Endothelial cell of umbilical vein (primary cell): ENCODE measurements at regions not wholly inside any gene's neighbourhood (a gene's known extent, or its start where the extent isn't known, plus 50 kb on each side); places are given as distances from the start of the nearest gene placed in this dataset.

Experiments used
- BruUV-seq: library from RNA; stranded (reverse); fragments of 400-500 nt; replicated peaks from 2 replicates; lab custom pipeline; 2021; lab: Mats Ljungman, UMichigan
- CTCF ChIA-PET: fragments of 300-600, 350-600 bp; sonication (Branson Sonifier 250); formaldehyde crosslinking; loops from one replicate; lab custom pipeline; 2021; ENCODE audit warnings: antibody characterized with exemption, inconsistent platforms; lab: Charles Lee
- POLR2A ChIA-PET: fragments of 300-600, 350-600 bp; sonication (Branson Sonifier 250); formaldehyde crosslinking; loops from one replicate; lab custom pipeline; 2021; ENCODE audit warnings: antibody characterized with exemption, inconsistent platforms; lab: Charles Lee
- DNase-seq: peaks from one replicate; pipeline ENCODE4 v3.0.0-alpha.2; 2011; ENCODE audit warnings: low read depth, low spot score
- FAIRE-seq: peaks from 2 replicates; lab custom pipeline; 2011; peaks lifted over from hg19 to GRCh38; lab: Jason Lieb, UNC
- H2AFZ ChIP-seq: 2 replicates; pipeline ENCODE4 v1.6.0; 2012; ENCODE audit warnings: low read depth, low read length, control low read depth, inconsistent platforms
- H3K27ac ChIP-seq: 2 replicates; pipeline ENCODE4 v1.5.1; 2011; ENCODE audit warnings: low read depth, mild to moderate bottlenecking, control low read depth, low read length, moderate library complexity; ENCODE audit not compliant: insufficient read depth
- H3K27me3 ChIP-seq, 2 experiments: 2 replicates each; pipeline versions ENCODE4 v1.6.0 to v1.6.1; 2011; ENCODE audit warnings: low read length in 2 of 2, mixed read lengths in 1 of 2; ENCODE audit not compliant: control insufficient read depth in 2 of 2, insufficient read depth in 2 of 2
- H3K36me3 ChIP-seq, 2 experiments: 2 replicates in 1 of 2; 3 replicates in 1 of 2; pipeline ENCODE4 v1.5.1; 2011; ENCODE audit warnings: low read length in 2 of 2, mild to moderate bottlenecking in 1 of 2, moderate library complexity in 1 of 2; ENCODE audit not compliant: control insufficient read depth in 2 of 2, insufficient read depth in 2 of 2; ENCODE audit errors: extremely low read depth in 1 of 2
- H3K4me1 ChIP-seq: 3 replicates; pipeline ENCODE4 v1.5.1; 2011; ENCODE audit warnings: mild to moderate bottlenecking, low read length; ENCODE audit not compliant: control insufficient read depth, insufficient read depth; ENCODE audit errors: extremely low read depth
- H3K4me2 ChIP-seq: 2 replicates; pipeline ENCODE4 v1.6.1; 2011; ENCODE audit warnings: low read length, control low read depth, mixed read lengths; ENCODE audit not compliant: insufficient read depth
- H3K4me3 ChIP-seq, 3 experiments: fragments of 200-600 bp in 1 of 3; sonication (generic), shearing (Covaris generic) in 1 of 3; replicated peaks in 1 of 3; 2 replicates each; pipeline ENCODE4 v1.5.1; 2011 to 2016; ENCODE audit warnings: control low read depth in 3 of 3, low read length in 3 of 3, mild to moderate bottlenecking in 2 of 3, inconsistent platforms in 1 of 3, low read depth in 1 of 3, moderate library complexity in 1 of 3; ENCODE audit not compliant: insufficient read depth in 1 of 3
- H3K79me2 ChIP-seq: 2 replicates; pipeline ENCODE4 v1.6.0; 2012; ENCODE audit warnings: low read length, inconsistent platforms; ENCODE audit not compliant: control insufficient read depth, insufficient read depth
- H3K9ac ChIP-seq: replicated peaks from 2 replicates; pipeline ENCODE3; 2011; ENCODE audit warnings: low read length, control low read depth; ENCODE audit not compliant: insufficient read depth; ENCODE audit errors: extremely low read depth
- H3K9me1 ChIP-seq: replicated peaks from 3 replicates; pipeline ENCODE4 v1.6.0; 2011; ENCODE audit warnings: mild to moderate bottlenecking, low read length; ENCODE audit not compliant: control insufficient read depth, insufficient read depth; ENCODE audit errors: extremely low read depth
- H3K9me3 ChIP-seq: replicated peaks from 2 replicates; pipeline ENCODE4 v1.5.1; 2012; ENCODE audit warnings: low read length, inconsistent platforms; ENCODE audit not compliant: control insufficient read depth, insufficient read depth
- H4K20me1 ChIP-seq: replicated peaks from 2 replicates; pipeline ENCODE3; 2011; ENCODE audit warnings: mild to moderate bottlenecking, low read length; ENCODE audit not compliant: control insufficient read depth, insufficient read depth; ENCODE audit errors: extremely low read depth
- EZH2 ChIP-seq: IDR thresholded peaks from 2 replicates; pipeline ENCODE4 v1.6.1; 2012; ENCODE audit warnings: borderline replicate concordance, low read depth, mild to moderate bottlenecking, moderate library complexity, low read length, inconsistent platforms; ENCODE audit not compliant: severe bottlenecking
- FOS ChIP-seq: IDR thresholded peaks from 2 replicates; pipeline ENCODE4 v1.6.1; 2011; ENCODE audit warnings: mild to moderate bottlenecking, low read length, moderate library complexity, borderline replicate concordance; ENCODE audit not compliant: insufficient read depth
- GATA2 ChIP-seq: IDR thresholded peaks from 2 replicates; pipeline ENCODE4 v1.7.0; 2011; ENCODE audit warnings: low read depth, mild to moderate bottlenecking, moderate library complexity, mixed read lengths, low read length; ENCODE audit not compliant: insufficient read length, insufficient read depth
- JUN ChIP-seq: IDR thresholded peaks from 2 replicates; pipeline ENCODE4 v1.6.1; 2011; ENCODE audit warnings: borderline replicate concordance, low read depth; ENCODE audit not compliant: insufficient read length, insufficient read depth
- MYC ChIP-seq: IDR thresholded peaks from one replicate; pipeline ENCODE4 v1.6.1; 2011; ENCODE audit warnings: mild to moderate bottlenecking, low read depth, low read length
- POLR2A ChIP-seq: IDR thresholded peaks from 2 replicates; pipeline ENCODE4 v1.6.1; 2012; ENCODE audit warnings: low read depth, mild to moderate bottlenecking, control low read depth, low read length
- POLR2AphosphoS5 ChIP-seq: IDR thresholded peaks from 2 replicates; pipeline ENCODE4 v1.6.1; 2012; ENCODE audit warnings: low read depth, mild to moderate bottlenecking, control low read depth, low read length, moderate library complexity; ENCODE audit not compliant: insufficient read depth
- dilution Hi-C: fragments of 300-500 bp; cut with MboI; formaldehyde crosslinking; loops from one replicate; pipeline ENCODE4 v1.15.0; 2019; ENCODE audit warnings: low sequenced_read_pairs; ENCODE audit not compliant: extremely low pct_ligation_motif_present
- intact Hi-C: fragments of 100-400 bp; cut with micrococcal nuclease; formaldehyde crosslinking; loops from one replicate; pipeline ENCODE4 v1.10.0; 2022
- TF ChIP-seq, protein P1 (sequence below), 2 donors: IDR thresholded peaks; 1 replicate in 1 of 2; 2 replicates in 1 of 2; pipeline ENCODE4 v1.5.1; 2011; ENCODE audit warnings: low read length in 2 of 2, mild to moderate bottlenecking in 2 of 2, moderate library complexity in 2 of 2, control low read depth in 1 of 2, inconsistent platforms in 1 of 2, low read depth in 1 of 2; ENCODE audit not compliant: insufficient read depth in 1 of 2; ENCODE audit errors: extremely low read depth in 1 of 2
- TF ChIP-seq, protein P2 (sequence below): IDR thresholded peaks from 2 replicates; pipeline ENCODE4 v1.6.1; 2011; ENCODE audit not compliant: insufficient read depth, insufficient read length

DNA sequence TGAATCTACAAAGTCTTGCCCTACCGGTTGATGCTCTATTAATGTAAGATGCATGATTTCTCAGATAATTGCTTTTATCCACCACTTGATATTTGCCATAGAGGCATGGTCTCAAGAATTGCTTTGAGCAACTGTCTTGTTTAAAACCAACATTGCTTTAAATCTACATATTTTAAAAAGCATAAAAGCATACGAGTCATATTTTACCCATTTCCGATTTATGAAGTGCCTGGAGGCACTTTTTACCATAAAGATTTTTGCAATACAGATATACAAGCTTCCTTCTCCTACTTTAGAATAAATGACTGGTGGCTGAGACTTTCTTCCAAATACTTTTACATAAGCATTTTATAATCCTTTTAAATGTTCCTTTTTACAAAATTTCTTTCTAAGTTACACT lies 517.6 kb downstream of the TXNL1 start:
- no peak for DNase-seq

DNA sequence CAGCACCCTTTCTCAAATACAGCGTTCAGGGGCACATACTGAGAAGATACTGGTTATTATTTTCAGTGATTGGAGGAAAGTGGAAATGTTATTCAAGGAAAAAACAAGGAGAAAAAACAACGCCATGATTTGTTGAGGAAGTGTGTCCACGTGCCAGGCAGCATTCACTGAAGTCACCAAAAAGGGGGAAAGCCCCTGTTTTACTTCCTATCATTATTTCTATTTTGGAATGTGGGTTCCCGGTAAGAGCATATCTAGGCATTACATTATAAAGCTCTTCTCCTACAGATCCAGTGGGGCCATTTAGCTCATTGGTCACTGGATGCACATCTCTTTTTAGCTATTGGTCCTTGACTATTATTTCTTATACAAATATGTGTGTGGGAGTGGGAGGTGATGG lies 518.7 kb downstream of the TXNL1 start:
- H3K4me3 ChIP-seq: no peak overlapping the region
- no peaks in the 10 kb centered on the region for H3K9me1 ChIP-seq
- no peak overlapping the region for H2AFZ ChIP-seq
- no peaks in the 10 kb centered on the region for H3K36me3 ChIP-seq
- no peak for FAIRE-seq
- TF ChIP-seq GATA2 (no peak), EZH2 (no peak), JUN (no peak), POLR2AphosphoS5 (no peak), POLR2A (no peak), FOS (no peak), MYC (no peak)
- TF ChIP-seq, protein P1, sequence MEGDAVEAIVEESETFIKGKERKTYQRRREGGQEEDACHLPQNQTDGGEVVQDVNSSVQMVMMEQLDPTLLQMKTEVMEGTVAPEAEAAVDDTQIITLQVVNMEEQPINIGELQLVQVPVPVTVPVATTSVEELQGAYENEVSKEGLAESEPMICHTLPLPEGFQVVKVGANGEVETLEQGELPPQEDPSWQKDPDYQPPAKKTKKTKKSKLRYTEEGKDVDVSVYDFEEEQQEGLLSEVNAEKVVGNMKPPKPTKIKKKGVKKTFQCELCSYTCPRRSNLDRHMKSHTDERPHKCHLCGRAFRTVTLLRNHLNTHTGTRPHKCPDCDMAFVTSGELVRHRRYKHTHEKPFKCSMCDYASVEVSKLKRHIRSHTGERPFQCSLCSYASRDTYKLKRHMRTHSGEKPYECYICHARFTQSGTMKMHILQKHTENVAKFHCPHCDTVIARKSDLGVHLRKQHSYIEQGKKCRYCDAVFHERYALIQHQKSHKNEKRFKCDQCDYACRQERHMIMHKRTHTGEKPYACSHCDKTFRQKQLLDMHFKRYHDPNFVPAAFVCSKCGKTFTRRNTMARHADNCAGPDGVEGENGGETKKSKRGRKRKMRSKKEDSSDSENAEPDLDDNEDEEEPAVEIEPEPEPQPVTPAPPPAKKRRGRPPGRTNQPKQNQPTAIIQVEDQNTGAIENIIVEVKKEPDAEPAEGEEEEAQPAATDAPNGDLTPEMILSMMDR (IDR thresholded peaks at IDR 0.05; ENCODE audit: extremely low read depth in 1 of 2, insufficient read depth in 1 of 2, low read depth in 1 of 2, low read length in 2 of 2): no peak
- TF ChIP-seq, protein P2, sequence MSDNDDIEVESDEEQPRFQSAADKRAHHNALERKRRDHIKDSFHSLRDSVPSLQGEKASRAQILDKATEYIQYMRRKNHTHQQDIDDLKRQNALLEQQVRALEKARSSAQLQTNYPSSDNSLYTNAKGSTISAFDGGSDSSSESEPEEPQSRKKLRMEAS: no peak
- intact Hi-C loops: loop anchor here (5.0 kb wide), 1 partner anchor 83 kb away; no protein-coding TSS in a partner anchor
- H3K9me3 ChIP-seq: no peaks in the 10 kb centered on the region
- ChIA-PET POLR2A (no interaction called here), CTCF (interaction anchor here (0.6 to 1.0 kb wide), 2 partner anchors 11 to 238 kb away, joined by 3 read pairs; no protein-coding TSS in a partner anchor)
- H3K79me2 ChIP-seq: no peaks in the 10 kb centered on the region
- no peak overlapping the region for H3K27ac ChIP-seq
- no peak overlapping the region for H3K9ac ChIP-seq
- no peaks in the 10 kb centered on the region for H4K20me1 ChIP-seq
- H3K4me2 ChIP-seq: no peak overlapping the region
- no TSS peak for BruUV-seq
- H3K27me3 ChIP-seq: no peaks in the 10 kb centered on the region
- dilution Hi-C loops: no loop called here
- peaks cover 6% of the 10 kb centered on the region for H3K4me1 ChIP-seq
- DNase-seq: no peak

More for the DNA sequence above, 517.6 kb downstream of the TXNL1 start:
- intact Hi-C loops: loop anchor here (5.0 kb wide), 1 partner anchor 82 kb away; no protein-coding TSS in a partner anchor
- Histone ChIP-seq H3K27me3 (no peaks in the 10 kb centered on the region), H4K20me1 (no peaks in the 10 kb centered on the region), H3K9ac (no peak overlapping the region), H2AFZ (no peak overlapping the region), H3K4me3 (no peak overlapping the region), H3K27ac (no peak overlapping the region), H3K9me1 (no peaks in the 10 kb centered on the region), H3K36me3 (no peaks in the 10 kb centered on the region), H3K9me3 (no peaks in the 10 kb centered on the region), H3K79me2 (no peaks in the 10 kb centered on the region), H3K4me2 (no peak overlapping the region), H3K4me1 (peaks cover 6% of the 10 kb centered on the region)
- no TSS peak for BruUV-seq
- POLR2A ChIA-PET: no interaction called here
- CTCF ChIA-PET: no interaction called here
- no peak for TF ChIP-seq POLR2A
- dilution Hi-C loops: no loop called here
- FAIRE-seq: no peak
